ENCODE measurements at regions not wholly inside any gene's neighbourhood (a gene's known extent, or its start where the extent isn't known, plus 50 kb on each side); places are given as distances from the start of the nearest gene placed in this dataset.
"Not testable (repeated sequence)": the region's sequence is repeated elsewhere in the genome, so short reads cannot be mapped to it uniquely, and the experiment has no call there.

GRCh38 chr7:113752689-113753088 lies 166.1 kb downstream of the PPP1R3A start:
- no peak for TF ChIP-seq CTCF (IDR thresholded peaks at IDR 0.05; ENCODE audit: borderline replicate concordance, control extremely low read depth, extremely low read depth, insufficient read depth, missing control alignments)
- in situ Hi-C loops (cut with MboI; ENCODE audit: low sequenced_read_pairs, unreplicated experiment) = no loop called here

GRCh38 chr7:113752289-113752688 lies 166.5 kb downstream of the PPP1R3A start:
- in situ Hi-C loops (cut with MboI; ENCODE audit: low sequenced_read_pairs, unreplicated experiment) = no loop called here
- no peak for TF ChIP-seq CTCF (IDR thresholded peaks at IDR 0.05; ENCODE audit: borderline replicate concordance, control extremely low read depth, extremely low read depth, insufficient read depth, missing control alignments)
- no peak for DNase-seq (ENCODE audit: low spot score)

More at GRCh38 chr7:113752689-113753088, 166.1 kb downstream of the PPP1R3A start:
- no peak for DNase-seq (ENCODE audit: low spot score)

GRCh38 chr7:113751547-113751946 lies 167.3 kb downstream of the PPP1R3A start:
- no peak for DNase-seq (ENCODE audit: low spot score)
- no peak for TF ChIP-seq CTCF (IDR thresholded peaks at IDR 0.05; ENCODE audit: borderline replicate concordance, control extremely low read depth, extremely low read depth, insufficient read depth, missing control alignments)
- in situ Hi-C loops (cut with MboI; ENCODE audit: low sequenced_read_pairs, unreplicated experiment) = no loop called here

- in situ Hi-C loops (cut with MboI; ENCODE audit: low sequenced_read_pairs, unreplicated experiment); DNase-seq (ENCODE audit: low spot score): not testable (repeated sequence)
Measured at GRCh38 chr7:113748385-113748784, 170.4 kb downstream of the PPP1R3A start.

- not testable (repeated sequence) for DNase-seq (ENCODE audit: low spot score)
Measured at GRCh38 chr7:113742946-113743431, 175.8 kb downstream of the PPP1R3A start.

GRCh38 chr7:113742377-113742776 lies 176.4 kb downstream of the PPP1R3A start:
- DNase-seq (ENCODE audit: low spot score) = no peak
- in situ Hi-C loops (cut with MboI; ENCODE audit: low sequenced_read_pairs, unreplicated experiment) = no loop called here
- no peak for TF ChIP-seq CTCF (IDR thresholded peaks at IDR 0.05; ENCODE audit: borderline replicate concordance, control extremely low read depth, extremely low read depth, insufficient read depth, missing control alignments)

More at GRCh38 chr7:113742946-113743431, 175.8 kb downstream of the PPP1R3A start:
- in situ Hi-C loops (cut with MboI; ENCODE audit: low sequenced_read_pairs, unreplicated experiment) = not testable (repeated sequence)

GRCh38 chr7:113731571-113731970 lies 187.2 kb downstream of the PPP1R3A start:
- no peak for DNase-seq (ENCODE audit: low spot score)
- TF ChIP-seq CTCF (IDR thresholded peaks at IDR 0.05; ENCODE audit: borderline replicate concordance, control extremely low read depth, extremely low read depth, insufficient read depth, missing control alignments) = no peak
- in situ Hi-C loops (cut with MboI; ENCODE audit: low sequenced_read_pairs, unreplicated experiment) = no loop called here

- no peak for TF ChIP-seq CTCF (IDR thresholded peaks at IDR 0.05; ENCODE audit: borderline replicate concordance, control extremely low read depth, extremely low read depth, insufficient read depth, missing control alignments)
- DNase-seq (ENCODE audit: low spot score) = no peak
- in situ Hi-C loops (cut with MboI; ENCODE audit: low sequenced_read_pairs, unreplicated experiment) = no loop called here
Measured at GRCh38 chr7:113730309-113730955, 188.4 kb downstream of the PPP1R3A start.

Measured in GM13976 (cell line).